Fibroblast of lung (primary cell): ENCODE measurements at regions not wholly inside any gene's neighbourhood (a gene's known extent, or its start where the extent isn't known, plus 50 kb on each side); places are given as distances from the start of the nearest gene placed in this dataset.

Experiments
- DNase-seq, 2 donors: peaks; one replicate each; pipeline versions ENCODE4 v3.0.0 to v3.0.0-alpha.2; 2010; ENCODE audit warnings: low read depth in 2 of 2
- H2AFZ ChIP-seq: 2 replicates; pipeline ENCODE4 v1.5.1; 2012; ENCODE audit warnings: low read length, control low read depth, inconsistent platforms
- H3K27ac ChIP-seq: 2 replicates; pipeline ENCODE4 v1.5.1; 2011; ENCODE audit warnings: low read length, control low read depth; ENCODE audit not compliant: insufficient read depth
- H3K27me3 ChIP-seq: 2 replicates; pipeline ENCODE4 v1.5.1; 2011; ENCODE audit warnings: mild to moderate bottlenecking, low read length; ENCODE audit not compliant: control insufficient read depth, insufficient read depth
- H3K36me3 ChIP-seq: 2 replicates; pipeline ENCODE4 v1.5.1; 2011; ENCODE audit warnings: low read length; ENCODE audit not compliant: control insufficient read depth, insufficient read depth
- H3K4me1 ChIP-seq: 2 replicates; pipeline ENCODE4 v1.5.1; 2011; ENCODE audit warnings: low read length; ENCODE audit not compliant: control insufficient read depth, insufficient read depth; ENCODE audit errors: extremely low read depth
- H3K4me2 ChIP-seq: 2 replicates; pipeline ENCODE4 v1.5.1; 2011; ENCODE audit warnings: low read length, control low read depth; ENCODE audit not compliant: insufficient read depth; ENCODE audit errors: extremely low read depth
- H3K4me3 ChIP-seq, 4 experiments: fragments of 200-600 bp in 1 of 4; sonication (generic) in 1 of 4; replicated peaks in 1 of 4; 2 replicates each; pipeline ENCODE4 v1.5.1; 2011 to 2016; ENCODE audit warnings: low read length in 4 of 4, low read depth in 3 of 4, mild to moderate bottlenecking in 3 of 4, control low read depth in 2 of 4, inconsistent platforms in 1 of 4, mixed read lengths in 1 of 4; ENCODE audit not compliant: insufficient read depth in 1 of 4; ENCODE audit errors: control extremely low read depth in 1 of 4
- H3K79me2 ChIP-seq: 2 replicates; pipeline ENCODE4 v1.5.1; 2012; ENCODE audit warnings: mild to moderate bottlenecking, low read length, inconsistent platforms; ENCODE audit not compliant: control insufficient read depth, insufficient read depth
- H3K9ac ChIP-seq: 2 replicates; pipeline ENCODE4 v1.5.1; 2011; ENCODE audit warnings: mild to moderate bottlenecking, low read length, control low read depth; ENCODE audit not compliant: insufficient read depth
- H3K9me3 ChIP-seq: 2 replicates; pipeline ENCODE4 v1.5.1; 2012; ENCODE audit warnings: low read depth, low read length; ENCODE audit not compliant: control insufficient read depth, insufficient read depth
- H4K20me1 ChIP-seq: 2 replicates; pipeline ENCODE4 v1.5.1; 2011; ENCODE audit warnings: low read length; ENCODE audit not compliant: control insufficient read depth, insufficient read depth; ENCODE audit errors: extremely low read depth
- EZH2 ChIP-seq: IDR thresholded peaks from 2 replicates; pipeline ENCODE4 v1.5.1; 2012; ENCODE audit warnings: low read length, control low read depth, mild to moderate bottlenecking; ENCODE audit errors: missing control alignments
- TF ChIP-seq, protein P1 (sequence below), 2 donors: IDR thresholded peaks in 1 of 2; conservative IDR thresholded peaks in 1 of 2; 1 replicate in 1 of 2; 2 replicates in 1 of 2; pipeline ENCODE4 v1.5.1; 2011 to 2012; ENCODE audit warnings: low read length in 2 of 2, control low read depth in 1 of 2, inconsistent platforms in 1 of 2, low read depth in 1 of 2, mild to moderate bottlenecking in 1 of 2

DNA sequence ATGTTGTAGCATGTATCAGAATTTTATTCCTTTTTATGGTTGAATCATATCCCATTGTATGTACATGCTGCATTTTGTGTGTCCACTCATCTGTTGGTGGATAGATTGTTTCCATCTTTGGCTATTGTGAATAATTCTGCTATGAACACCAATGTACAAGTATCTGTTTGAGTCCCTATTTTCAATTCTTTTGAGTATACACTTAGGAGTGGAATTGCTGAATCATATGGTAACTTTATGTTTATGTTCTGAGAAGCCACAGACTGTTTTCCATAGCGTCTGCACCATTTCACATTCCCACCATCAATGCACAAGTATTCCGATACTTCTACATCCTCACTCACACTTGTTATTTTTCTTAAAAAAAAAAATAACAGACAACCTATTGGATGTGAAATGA is 91.5 kb downstream of the ARF6 start:
- Histone ChIP-seq H3K4me3 (no peak overlapping the region), H3K4me1 (peaks cover 19% of the 10 kb centered on the region), H3K36me3 (no peaks in the 10 kb centered on the region), H3K9ac (no peak overlapping the region), H4K20me1 (no peaks in the 10 kb centered on the region), H3K4me2 (no peak overlapping the region), H3K27ac (no peak overlapping the region), H3K79me2 (no peaks in the 10 kb centered on the region), H3K9me3 (no peaks in the 10 kb centered on the region), H3K27me3 (no peaks in the 10 kb centered on the region), H2AFZ (no peak overlapping the region)
- TF ChIP-seq, protein P1, sequence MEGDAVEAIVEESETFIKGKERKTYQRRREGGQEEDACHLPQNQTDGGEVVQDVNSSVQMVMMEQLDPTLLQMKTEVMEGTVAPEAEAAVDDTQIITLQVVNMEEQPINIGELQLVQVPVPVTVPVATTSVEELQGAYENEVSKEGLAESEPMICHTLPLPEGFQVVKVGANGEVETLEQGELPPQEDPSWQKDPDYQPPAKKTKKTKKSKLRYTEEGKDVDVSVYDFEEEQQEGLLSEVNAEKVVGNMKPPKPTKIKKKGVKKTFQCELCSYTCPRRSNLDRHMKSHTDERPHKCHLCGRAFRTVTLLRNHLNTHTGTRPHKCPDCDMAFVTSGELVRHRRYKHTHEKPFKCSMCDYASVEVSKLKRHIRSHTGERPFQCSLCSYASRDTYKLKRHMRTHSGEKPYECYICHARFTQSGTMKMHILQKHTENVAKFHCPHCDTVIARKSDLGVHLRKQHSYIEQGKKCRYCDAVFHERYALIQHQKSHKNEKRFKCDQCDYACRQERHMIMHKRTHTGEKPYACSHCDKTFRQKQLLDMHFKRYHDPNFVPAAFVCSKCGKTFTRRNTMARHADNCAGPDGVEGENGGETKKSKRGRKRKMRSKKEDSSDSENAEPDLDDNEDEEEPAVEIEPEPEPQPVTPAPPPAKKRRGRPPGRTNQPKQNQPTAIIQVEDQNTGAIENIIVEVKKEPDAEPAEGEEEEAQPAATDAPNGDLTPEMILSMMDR (conservative IDR thresholded peaks at IDR 0.05 in 1 of 2, IDR thresholded peaks at IDR 0.05 in 1 of 2; ENCODE audit: low read depth in 1 of 2, low read length in 2 of 2) = no peak
- DNase-seq = peak; percentile 57 to 61

DNA sequence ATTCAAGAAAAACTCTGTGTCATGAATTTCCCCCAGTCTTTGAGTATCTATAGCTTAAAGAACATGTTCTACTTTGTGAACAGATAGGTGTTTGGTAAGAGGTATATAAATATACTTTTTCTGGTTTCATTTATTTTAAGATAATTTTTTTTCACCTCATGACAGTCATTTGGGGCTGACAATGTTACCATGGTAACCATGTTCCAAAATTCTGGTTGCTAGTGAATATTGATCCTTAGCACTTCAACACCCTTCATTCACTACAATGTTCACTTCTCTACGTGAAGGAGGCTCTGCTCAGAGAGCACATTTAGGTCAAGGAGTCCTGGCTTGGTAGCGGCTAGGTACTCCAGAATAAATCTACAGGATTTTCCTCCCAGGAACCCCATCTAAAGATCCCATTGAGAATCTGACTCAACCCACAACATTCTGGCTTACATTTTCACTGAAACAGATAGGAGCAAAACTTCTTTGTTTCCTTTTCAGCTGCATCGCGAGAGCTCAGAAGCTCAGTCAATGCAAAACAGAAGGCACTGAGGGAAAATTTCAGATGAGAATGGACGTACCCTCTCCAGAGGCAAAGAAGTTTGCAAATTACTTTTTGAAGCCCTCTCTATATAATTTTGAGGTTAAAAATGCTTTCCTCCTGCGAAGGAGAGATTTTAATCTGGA is 93.6 kb downstream of the ARF6 start:
- Histone ChIP-seq H2AFZ (peak overlapping the region; percentile 5), H3K9ac (peak overlapping the region; percentile 24), H3K4me3 (no peak overlapping the region), H3K9me3 (no peaks in the 10 kb centered on the region), H3K4me2 (peak overlapping the region; percentile 51), H3K36me3 (no peaks in the 10 kb centered on the region), H3K27me3 (no peaks in the 10 kb centered on the region), H3K79me2 (no peaks in the 10 kb centered on the region), H3K27ac (peak overlapping the region; percentile 90), H4K20me1 (no peaks in the 10 kb centered on the region), H3K4me1 (peaks cover 19% of the 10 kb centered on the region)
- TF ChIP-seq, protein P1 (conservative IDR thresholded peaks at IDR 0.05 in 1 of 2, IDR thresholded peaks at IDR 0.05 in 1 of 2; ENCODE audit: low read depth in 1 of 2, low read length in 2 of 2) = no peak
- no peak for TF ChIP-seq EZH2
- DNase-seq = peak in 1 of 2 donors; percentile 72

DNA sequence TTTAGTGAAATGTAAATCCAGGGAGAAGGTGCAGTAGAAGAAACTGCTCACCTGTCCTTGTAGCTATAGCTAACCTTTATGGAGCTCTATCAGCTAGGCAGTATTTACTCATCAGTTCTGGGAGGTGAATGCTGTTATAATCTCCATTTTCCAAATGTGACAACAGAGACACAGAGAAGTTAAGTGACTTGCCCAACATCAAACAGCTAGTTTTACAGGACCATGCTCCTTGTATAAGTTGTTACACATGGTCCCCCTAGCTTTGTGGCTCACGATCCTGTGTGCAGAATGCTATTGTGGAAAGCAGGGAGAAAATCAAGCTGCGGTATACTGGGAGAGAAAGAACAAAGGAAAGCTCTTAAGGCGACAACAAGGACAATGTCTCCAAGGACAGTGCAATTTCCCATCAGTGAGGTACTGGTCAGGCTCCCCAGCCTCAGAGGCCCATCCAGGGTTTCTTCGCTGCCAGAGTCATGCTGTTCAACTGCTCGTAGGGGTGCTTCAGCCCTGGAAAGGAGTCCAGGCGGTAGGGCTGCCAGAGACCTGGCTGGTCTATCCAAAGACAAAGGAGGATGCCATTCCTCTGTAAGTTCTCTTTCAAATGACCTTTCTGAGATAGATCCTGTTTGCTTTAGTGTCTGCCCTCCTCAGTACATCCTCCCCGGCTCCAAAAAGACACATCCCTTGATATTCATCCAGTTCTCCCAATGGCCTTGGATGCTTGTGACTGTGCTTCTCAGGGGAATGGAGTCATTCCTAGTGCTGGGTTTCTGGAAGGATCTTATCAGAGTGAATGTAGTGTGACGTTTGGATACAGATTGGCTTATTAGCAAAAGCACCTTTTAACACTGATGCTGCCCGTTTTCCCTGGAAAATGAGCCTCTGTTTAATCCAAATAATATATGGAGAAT is 95.5 kb downstream of the ARF6 start:
- H3K9ac ChIP-seq = no peak overlapping the region

More for the DNA sequence above, 95.5 kb downstream of the ARF6 start:
- Histone ChIP-seq H4K20me1 (no peaks in the 10 kb centered on the region), H3K27ac (no peak overlapping the region), H3K4me2 (no peak overlapping the region), H3K9me3 (no peaks in the 10 kb centered on the region), H3K79me2 (no peaks in the 10 kb centered on the region), H3K27me3 (no peaks in the 10 kb centered on the region), H3K4me1 (peaks cover 15% of the 10 kb centered on the region), H2AFZ (no peak overlapping the region), H3K36me3 (no peaks in the 10 kb centered on the region), H3K4me3 (no peak overlapping the region)
- no peak for TF ChIP-seq EZH2
- TF ChIP-seq, protein P1 (conservative IDR thresholded peaks at IDR 0.05 in 1 of 2, IDR thresholded peaks at IDR 0.05 in 1 of 2; ENCODE audit: low read depth in 1 of 2, low read length in 2 of 2) = no peak
- DNase-seq = no peak
